ENCODE measurements at regions not wholly inside any gene's neighbourhood (a gene's known extent, or its start where the extent isn't known, plus 50 kb on each side); places are given as distances from the start of the nearest gene placed in this dataset.

- no peak for DNase-seq
These were observed 372.4 kb upstream of the ATP5MC3 start for GRCh38 chr2:175553910-175554309.

- no peak for DNase-seq
These were observed 371.4 kb upstream of the ATP5MC3 start for GRCh38 chr2:175552902-175553301.

GRCh38 chr2:175540421-175540820 lies 358.9 kb upstream of the ATP5MC3 start:
- no peak for DNase-seq

GRCh38 chr2:175539122-175539521 lies 357.6 kb upstream of the ATP5MC3 start:
- no peak for DNase-seq

- no peak for DNase-seq
These were observed 354.5 kb upstream of the ATP5MC3 start for GRCh38 chr2:175536059-175536458.

- no peak for DNase-seq
These were observed 354.1 kb upstream of the ATP5MC3 start for GRCh38 chr2:175535631-175536030.

- DNase-seq: no peak
These were observed 344.5 kb upstream of the ATP5MC3 start for GRCh38 chr2:175525975-175526374.

- DNase-seq: no peak
These were observed 341.5 kb upstream of the ATP5MC3 start for GRCh38 chr2:175523001-175523400.

- no peak for DNase-seq
These were observed 336.7 kb upstream of the ATP5MC3 start for GRCh38 chr2:175518206-175518605.

- DNase-seq: no peak
These were observed 335.0 kb upstream of the ATP5MC3 start for GRCh38 chr2:175516555-175516954.

GRCh38 chr2:175500255-175500654 lies 318.7 kb upstream of the ATP5MC3 start:
- no peak for DNase-seq

- DNase-seq: no peak
These were observed 308.9 kb upstream of the ATP5MC3 start for GRCh38 chr2:175490360-175490791.

- DNase-seq: no peak
These were observed 296.7 kb upstream of the ATP5MC3 start for GRCh38 chr2:175478096-175478768.

GRCh38 chr2:175476948-175477347 lies 295.4 kb upstream of the ATP5MC3 start:
- no peak for DNase-seq

- no peak for DNase-seq
These were observed 294.9 kb upstream of the ATP5MC3 start for GRCh38 chr2:175476374-175476773.

GRCh38 chr2:175475130-175475529 lies 293.6 kb upstream of the ATP5MC3 start:
- DNase-seq: no peak

- DNase-seq: no peak
These were observed 287.1 kb upstream of the ATP5MC3 start for GRCh38 chr2:175468431-175469098.

- DNase-seq: no peak
These were observed 283.6 kb upstream of the ATP5MC3 start for GRCh38 chr2:175465101-175465500.

GRCh38 chr2:175464311-175464670 lies 282.8 kb upstream of the ATP5MC3 start:
- DNase-seq: no peak

- DNase-seq: no peak
These were observed 282.2 kb upstream of the ATP5MC3 start for GRCh38 chr2:175463589-175464310.

GRCh38 chr2:175463169-175463568 lies 281.7 kb upstream of the ATP5MC3 start:
- no peak for DNase-seq

- no peak for DNase-seq
These were observed 280.7 kb upstream of the ATP5MC3 start for GRCh38 chr2:175462246-175462645.

- no peak for DNase-seq
These were observed 280.3 kb upstream of the ATP5MC3 start for GRCh38 chr2:175461839-175462238.

GRCh38 chr2:175457895-175458448 lies 276.5 kb upstream of the ATP5MC3 start:
- DNase-seq: no peak
